ENCODE measurements at regions not wholly inside any gene's neighbourhood (a gene's known extent, or its start where the extent isn't known, plus 50 kb on each side); places are given as distances from the start of the nearest gene placed in this dataset.
"Not testable (repeated sequence)": the region's sequence is repeated elsewhere in the genome, so short reads cannot be mapped to it uniquely, and the experiment has no call there.

- ATAC-seq (replicated peaks); H3K27ac Mint-ChIP-seq; H3K27me3 Mint-ChIP-seq; H3K4me1 Mint-ChIP-seq; H3K4me3 Mint-ChIP-seq; H3K9me3 Mint-ChIP-seq; H3K36me3 Mint-ChIP-seq (ENCODE audit: low read depth): not testable (repeated sequence)
Measured at GRCh38 chr14:19238584-19238983, 195.6 kb downstream of the POTEG start.

GRCh38 chr14:19239981-19240380, 194.2 kb downstream of the POTEG start:
- H3K4me1 Mint-ChIP-seq; H3K9me3 Mint-ChIP-seq; H3K27ac Mint-ChIP-seq; H3K4me3 Mint-ChIP-seq; H3K27me3 Mint-ChIP-seq; H3K36me3 Mint-ChIP-seq (ENCODE audit: low read depth); ATAC-seq (replicated peaks): not testable (repeated sequence)

- not testable (repeated sequence) for H3K36me3 Mint-ChIP-seq (ENCODE audit: low read depth); H3K9me3 Mint-ChIP-seq; H3K4me3 Mint-ChIP-seq; H3K4me1 Mint-ChIP-seq; H3K27me3 Mint-ChIP-seq; ATAC-seq (replicated peaks); H3K27ac Mint-ChIP-seq
Measured at GRCh38 chr14:19240387-19240786, 193.8 kb downstream of the POTEG start.

DNA sequence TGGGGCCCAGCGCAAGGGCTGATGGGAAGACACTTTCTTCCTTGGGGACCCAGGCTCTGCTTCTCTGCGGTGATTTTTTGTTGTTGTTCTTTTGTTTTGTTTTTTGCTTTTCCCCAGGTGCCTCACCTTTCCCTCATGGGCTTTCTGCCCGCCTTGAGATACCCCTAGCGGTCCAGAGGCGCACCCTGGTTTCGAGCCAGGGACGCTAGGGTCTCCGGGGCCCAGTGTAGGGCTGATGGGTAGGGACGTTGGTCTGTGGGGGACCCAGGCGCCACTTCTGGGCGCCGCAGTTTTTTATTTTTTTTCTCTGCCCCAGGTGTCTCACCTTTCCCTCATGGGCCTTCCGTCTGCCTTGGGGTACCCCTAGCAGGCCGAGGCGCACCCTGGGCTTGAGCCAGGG, 192.7 kb downstream of the POTEG start:
- not testable (repeated sequence) for ATAC-seq (replicated peaks); H3K27ac Mint-ChIP-seq; H3K9me3 Mint-ChIP-seq; H3K27me3 Mint-ChIP-seq; H3K4me1 Mint-ChIP-seq; H3K4me3 Mint-ChIP-seq; H3K36me3 Mint-ChIP-seq (ENCODE audit: low read depth)

DNA sequence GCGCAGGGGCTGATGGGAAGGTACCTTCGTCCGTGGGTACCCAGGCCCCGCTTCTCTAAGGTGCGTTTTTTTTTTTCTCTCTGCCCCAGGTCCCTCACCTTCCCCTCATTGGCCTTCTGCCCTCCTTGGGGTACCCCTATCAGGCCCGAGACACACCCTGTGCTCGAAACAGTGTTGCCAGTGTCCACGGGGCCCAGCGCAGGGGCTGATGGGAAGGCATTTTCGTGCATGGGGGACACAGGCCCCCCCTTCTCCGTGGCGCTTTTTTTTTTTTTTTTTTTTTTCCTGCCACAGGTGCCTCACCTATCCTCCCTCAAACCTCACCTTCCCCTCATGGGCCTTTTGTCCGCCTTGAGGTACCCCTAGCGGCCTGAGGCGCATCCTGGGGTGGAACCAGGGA, 191.6 kb downstream of the POTEG start:
- not testable (repeated sequence) for ATAC-seq (replicated peaks); H3K27me3 Mint-ChIP-seq; H3K36me3 Mint-ChIP-seq (ENCODE audit: low read depth); H3K27ac Mint-ChIP-seq; H3K4me1 Mint-ChIP-seq; H3K4me3 Mint-ChIP-seq; H3K9me3 Mint-ChIP-seq

- not testable (repeated sequence) for H3K27me3 Mint-ChIP-seq; H3K4me3 Mint-ChIP-seq; H3K36me3 Mint-ChIP-seq (ENCODE audit: low read depth); H3K9me3 Mint-ChIP-seq; H3K27ac Mint-ChIP-seq; ATAC-seq (replicated peaks); H3K4me1 Mint-ChIP-seq
Measured at GRCh38 chr14:19266908-19267307, 167.2 kb downstream of the POTEG start.

GRCh38 chr14:19267636-19268035, 166.5 kb downstream of the POTEG start:
- not testable (repeated sequence) for H3K27me3 Mint-ChIP-seq; H3K4me3 Mint-ChIP-seq; H3K4me1 Mint-ChIP-seq; H3K27ac Mint-ChIP-seq; ATAC-seq (replicated peaks); H3K36me3 Mint-ChIP-seq (ENCODE audit: low read depth); H3K9me3 Mint-ChIP-seq

DNA sequence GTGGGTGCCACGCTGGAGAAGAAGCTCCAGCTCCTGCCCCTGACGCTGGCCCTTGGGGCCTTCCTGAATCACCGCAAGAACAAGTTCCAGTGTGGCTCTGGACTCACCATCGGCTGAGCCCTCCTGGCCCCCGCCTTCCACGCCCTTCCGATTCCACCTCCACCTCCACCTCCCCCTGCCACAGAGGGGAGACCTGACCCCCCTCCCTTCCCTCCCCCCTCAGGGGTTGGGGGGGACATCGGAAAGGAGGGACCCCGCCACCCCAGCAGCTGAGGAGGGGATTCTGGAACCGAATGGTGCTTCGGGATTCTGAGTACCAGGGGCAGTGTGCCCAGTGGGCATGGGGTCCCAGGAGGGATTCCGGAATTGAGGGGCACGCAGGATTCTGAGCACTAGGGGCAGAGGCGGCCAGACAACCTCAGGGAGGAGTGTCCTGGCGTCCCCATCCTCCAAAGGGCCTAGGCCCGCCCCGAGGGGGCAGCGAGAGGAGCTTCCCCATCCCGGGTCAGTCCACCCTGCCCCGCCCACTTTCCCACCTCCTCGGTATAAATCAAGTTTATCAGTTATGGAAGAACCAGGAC, 166.0 kb downstream of the POTEG start:
- not testable (repeated sequence) for H3K27me3 Mint-ChIP-seq; H3K9me3 Mint-ChIP-seq; H3K27ac Mint-ChIP-seq; H3K4me1 Mint-ChIP-seq; H3K36me3 Mint-ChIP-seq (ENCODE audit: low read depth); ATAC-seq (replicated peaks); H3K4me3 Mint-ChIP-seq

GRCh38 chr14:19272235-19272634, 161.9 kb downstream of the POTEG start:
- H3K27me3 Mint-ChIP-seq; H3K36me3 Mint-ChIP-seq (ENCODE audit: low read depth); H3K27ac Mint-ChIP-seq; H3K4me3 Mint-ChIP-seq; H3K9me3 Mint-ChIP-seq; ATAC-seq (replicated peaks); H3K4me1 Mint-ChIP-seq: not testable (repeated sequence)

DNA sequence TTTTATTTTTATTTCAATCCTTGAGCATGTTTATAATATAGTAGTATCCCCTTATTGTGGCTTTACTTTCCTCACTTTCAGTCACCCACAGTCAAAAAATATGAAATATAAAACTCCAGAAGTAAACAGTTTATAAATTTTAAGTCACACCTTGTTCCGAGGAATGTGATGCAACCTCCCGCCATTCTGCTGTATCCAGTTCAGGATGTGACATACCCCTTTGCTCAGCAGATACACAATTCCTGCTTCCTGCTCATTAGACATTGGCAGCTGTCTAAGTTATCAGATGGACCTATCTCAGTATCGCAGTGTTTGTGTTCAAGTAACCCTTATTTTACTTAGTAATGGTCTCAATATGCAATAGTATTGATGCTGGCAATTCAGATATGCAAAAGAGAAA, 144.5 kb downstream of the POTEG start:
- not testable (repeated sequence) for H3K4me1 Mint-ChIP-seq; H3K36me3 Mint-ChIP-seq (ENCODE audit: low read depth); H3K27me3 Mint-ChIP-seq; ATAC-seq (replicated peaks); H3K4me3 Mint-ChIP-seq; H3K27ac Mint-ChIP-seq; H3K9me3 Mint-ChIP-seq

- not testable (repeated sequence) for H3K4me1 Mint-ChIP-seq; H3K27ac Mint-ChIP-seq; H3K4me3 Mint-ChIP-seq; ATAC-seq (replicated peaks); H3K9me3 Mint-ChIP-seq; H3K27me3 Mint-ChIP-seq; H3K36me3 Mint-ChIP-seq (ENCODE audit: low read depth)
Measured at GRCh38 chr14:19300243-19300642, 133.9 kb downstream of the POTEG start.

DNA sequence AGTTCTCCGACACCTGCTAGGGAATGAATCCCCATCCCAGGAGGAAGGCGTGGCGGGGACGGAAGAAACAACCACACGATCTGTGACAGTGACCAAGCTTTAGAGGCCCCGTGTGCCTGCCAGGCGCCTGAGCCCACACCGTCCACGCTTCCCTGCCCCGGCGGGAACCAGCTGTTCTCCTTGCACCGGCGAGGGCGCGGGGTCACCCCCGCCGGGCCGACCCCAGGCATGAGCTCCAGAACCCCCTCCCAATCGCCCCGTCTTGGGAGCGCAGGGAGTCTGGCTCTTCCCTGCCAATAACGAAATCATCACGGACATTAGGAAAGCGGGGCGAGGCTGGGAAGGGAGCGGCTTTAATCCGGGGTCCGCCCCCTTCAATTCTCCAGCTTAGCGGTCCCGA, 133.3 kb downstream of the POTEG start:
- not testable (repeated sequence) for ATAC-seq (replicated peaks); H3K27me3 Mint-ChIP-seq

GRCh38 chr14:19303844-19304243, 130.3 kb downstream of the POTEG start:
- not testable (repeated sequence) for H3K9me3 Mint-ChIP-seq; H3K27me3 Mint-ChIP-seq; H3K4me1 Mint-ChIP-seq; H3K27ac Mint-ChIP-seq; H3K36me3 Mint-ChIP-seq (ENCODE audit: low read depth); ATAC-seq (replicated peaks); H3K4me3 Mint-ChIP-seq

More for the DNA sequence above, 133.3 kb downstream of the POTEG start:
- H3K27ac Mint-ChIP-seq; H3K9me3 Mint-ChIP-seq; H3K4me1 Mint-ChIP-seq; H3K36me3 Mint-ChIP-seq (ENCODE audit: low read depth); H3K4me3 Mint-ChIP-seq: not testable (repeated sequence)

- H3K36me3 Mint-ChIP-seq (ENCODE audit: low read depth); ATAC-seq (replicated peaks); H3K27ac Mint-ChIP-seq; H3K4me1 Mint-ChIP-seq; H3K4me3 Mint-ChIP-seq; H3K27me3 Mint-ChIP-seq; H3K9me3 Mint-ChIP-seq: not testable (repeated sequence)
Measured at GRCh38 chr14:19304442-19304841, 129.7 kb downstream of the POTEG start.

GRCh38 chr14:19304918-19305317, 129.2 kb downstream of the POTEG start:
- not testable (repeated sequence) for H3K4me1 Mint-ChIP-seq; H3K27ac Mint-ChIP-seq; H3K36me3 Mint-ChIP-seq (ENCODE audit: low read depth); ATAC-seq (replicated peaks); H3K9me3 Mint-ChIP-seq; H3K27me3 Mint-ChIP-seq; H3K4me3 Mint-ChIP-seq

GRCh38 chr14:19305776-19306175, 128.4 kb downstream of the POTEG start:
- not testable (repeated sequence) for ATAC-seq (replicated peaks); H3K9me3 Mint-ChIP-seq

More at GRCh38 chr14:19305776-19306175, 128.4 kb downstream of the POTEG start:
- not testable (repeated sequence) for H3K27me3 Mint-ChIP-seq; H3K4me3 Mint-ChIP-seq; H3K36me3 Mint-ChIP-seq (ENCODE audit: low read depth); H3K4me1 Mint-ChIP-seq; H3K27ac Mint-ChIP-seq
